H9 (cell line): ENCODE measurements at regions not wholly inside any gene's neighbourhood (a gene's known extent, or its start where the extent isn't known, plus 50 kb on each side); places are given as distances from the start of the nearest gene placed in this dataset.

Experiments
- DNase-seq: peaks from one replicate; pipeline ENCODE4 v3.0.0-alpha.2; 2017
- H2AFZ ChIP-seq: one replicate; pipeline ENCODE4 v1.6.1; 2013; ENCODE audit warnings: mild to moderate bottlenecking, low read length, control low read depth, moderate library complexity
- H2AK5ac ChIP-seq: 2 replicates; pipeline ENCODE4 v1.6.1; 2013; ENCODE audit warnings: low read length, control low read depth, mixed read lengths; ENCODE audit not compliant: insufficient read length
- H2BK120ac ChIP-seq: one replicate; pipeline ENCODE4 v1.6.1; 2013; ENCODE audit warnings: low read depth, mild to moderate bottlenecking, low read length, control low read depth, inconsistent platforms; ENCODE audit not compliant: poor library complexity, severe bottlenecking
- H2BK12ac ChIP-seq: 2 replicates; pipeline ENCODE4 v1.6.1; 2013; ENCODE audit warnings: low read length, control low read depth, mixed read lengths, low read depth; ENCODE audit not compliant: insufficient read length
- H2BK15ac ChIP-seq: 2 replicates; pipeline ENCODE4 v1.6.1; 2013; ENCODE audit warnings: low read depth, low read length, control low read depth
- H2BK20ac ChIP-seq: one replicate; pipeline ENCODE4 v1.6.1; 2013; ENCODE audit warnings: low read depth, mild to moderate bottlenecking, low read length, control low read depth, inconsistent platforms; ENCODE audit not compliant: poor library complexity, severe bottlenecking
- H2BK5ac ChIP-seq: 2 replicates; pipeline ENCODE4 v1.6.1; 2013; ENCODE audit warnings: low read length, control low read depth, mixed read lengths; ENCODE audit not compliant: insufficient read length
- H3K14ac ChIP-seq: 2 replicates; pipeline ENCODE4 v1.6.1; 2013; ENCODE audit warnings: low read length, control low read depth; ENCODE audit not compliant: insufficient read depth
- H3K18ac ChIP-seq: 2 replicates; pipeline ENCODE4 v1.6.1; 2013; ENCODE audit warnings: low read depth, mild to moderate bottlenecking, mixed read lengths, low read length, control low read depth; ENCODE audit not compliant: insufficient read length
- H3K23ac ChIP-seq: 2 replicates; pipeline ENCODE4 v1.6.1; 2013; ENCODE audit warnings: low read length, control low read depth, mixed read lengths, low read depth; ENCODE audit not compliant: insufficient read length
- H3K23me2 ChIP-seq: 2 replicates; pipeline ENCODE4 v1.6.1; 2013; ENCODE audit warnings: low read depth, mild to moderate bottlenecking, mixed read lengths, low read length, control low read depth; ENCODE audit not compliant: insufficient read length, poor library complexity, severe bottlenecking
- H3K27ac ChIP-seq: 2 replicates; pipeline ENCODE4 v1.5.1; 2013; ENCODE audit warnings: low read length, control low read depth, mixed read lengths, low read depth; ENCODE audit not compliant: insufficient read length
- H3K27me3 ChIP-seq: 2 replicates; pipeline ENCODE4 v1.6.1; 2013; ENCODE audit warnings: low read length, control low read depth, inconsistent platforms; ENCODE audit not compliant: insufficient read depth
- H3K4ac ChIP-seq: 2 replicates; pipeline ENCODE4 v1.6.1; 2013; ENCODE audit warnings: low read depth, mild to moderate bottlenecking, control low read depth, inconsistent platforms, low read length, moderate library complexity
- H3K4me1 ChIP-seq: 2 replicates; pipeline ENCODE4 v1.6.1; 2013; ENCODE audit warnings: low read length, control low read depth, inconsistent platforms; ENCODE audit not compliant: insufficient read depth
- H3K4me2 ChIP-seq: 2 replicates; pipeline ENCODE4 v1.6.1; 2013; ENCODE audit warnings: low read length, control low read depth, mixed read lengths; ENCODE audit not compliant: insufficient read length, insufficient read depth
- H3K56ac ChIP-seq: 2 replicates; pipeline ENCODE4 v1.6.1; 2013; ENCODE audit warnings: low read depth, mild to moderate bottlenecking, mixed read lengths, low read length, control low read depth; ENCODE audit not compliant: insufficient read length
- H3K79me1 ChIP-seq: 2 replicates; pipeline ENCODE4 v1.6.1; 2013; ENCODE audit warnings: low read depth, mild to moderate bottlenecking, moderate library complexity, low read length, control low read depth, inconsistent platforms; ENCODE audit not compliant: insufficient read depth, poor library complexity, severe bottlenecking
- H3K79me2 ChIP-seq: 2 replicates; pipeline ENCODE4 v1.6.1; 2013; ENCODE audit warnings: low read length, control low read depth, inconsistent platforms; ENCODE audit not compliant: insufficient read depth
- H3K9ac ChIP-seq: 2 replicates; pipeline ENCODE4 v1.6.1; 2013; ENCODE audit warnings: low read length, control low read depth, mixed read lengths; ENCODE audit not compliant: insufficient read length; ENCODE audit errors: extremely low read depth
- H3K9me3 ChIP-seq: one replicate; pipeline ENCODE4 v1.6.1; 2013; ENCODE audit warnings: low read depth, low read length, inconsistent platforms; ENCODE audit not compliant: control insufficient read depth
- H3T11ph ChIP-seq: one replicate; pipeline ENCODE4 v1.6.1; 2013; ENCODE audit warnings: mild to moderate bottlenecking, low read length, control low read depth, inconsistent platforms
- H4K20me1 ChIP-seq: one replicate; pipeline ENCODE4 v1.6.1; 2013; ENCODE audit not compliant: control insufficient read depth, insufficient read length, insufficient read depth
- H4K5ac ChIP-seq: 2 replicates; pipeline ENCODE4 v1.6.1; 2013; ENCODE audit warnings: low read depth, mild to moderate bottlenecking, mixed read lengths, low read length, control low read depth; ENCODE audit not compliant: insufficient read length
- H4K8ac ChIP-seq: replicated peaks from 2 replicates; pipeline ENCODE4 v1.6.1; 2013; ENCODE audit warnings: low read length, control low read depth, mixed read lengths, low read depth; ENCODE audit not compliant: insufficient read length
- H4K91ac ChIP-seq: 2 replicates; pipeline ENCODE4 v1.6.1; 2013; ENCODE audit warnings: low read depth, mild to moderate bottlenecking, moderate library complexity, mixed read lengths, low read length, control low read depth; ENCODE audit not compliant: insufficient read length
- H3K27ac Mint-ChIP-seq, 3 experiments: 2 replicates in 2 of 3; 3 replicates in 1 of 3; pipeline ENCODE4 v1.8.0; 2020 to 2021; ENCODE audit warnings: mixed read lengths in 3 of 3, mild to moderate bottlenecking in 1 of 3, moderate library complexity in 1 of 3
- H3K27me3 Mint-ChIP-seq: 2 replicates; pipeline ENCODE4 v1.8.0; 2021; ENCODE audit warnings: low read depth, mild to moderate bottlenecking, moderate library complexity, mixed read lengths
- H3K36me3 Mint-ChIP-seq, 3 experiments: 2 replicates in 2 of 3; 3 replicates in 1 of 3; pipeline ENCODE4 v1.8.0; 2020 to 2021; ENCODE audit warnings: low read depth in 3 of 3, mixed read lengths in 3 of 3; ENCODE audit not compliant: insufficient read depth in 1 of 3
- H3K4me1 Mint-ChIP-seq, 2 experiments: 2 replicates each; pipeline ENCODE4 v1.8.0; 2020; ENCODE audit warnings: mixed read lengths in 2 of 2
- H3K4me3 Mint-ChIP-seq, 2 experiments: 2 replicates in 1 of 2; 3 replicates in 1 of 2; pipeline ENCODE4 v1.8.0; 2020 to 2021; ENCODE audit warnings: mild to moderate bottlenecking in 2 of 2, mixed read lengths in 2 of 2, moderate library complexity in 1 of 2
- H3K9me3 Mint-ChIP-seq, 2 experiments: 2 replicates in 1 of 2; 3 replicates in 1 of 2; pipeline ENCODE4 v1.8.0; 2020; ENCODE audit warnings: mild to moderate bottlenecking in 2 of 2, mixed read lengths in 2 of 2, moderate library complexity in 1 of 2
- WGBS: extraction: QIAGEN DNeasy Blood & Tissue Kit; methylation state at CpG from one replicate; pipeline ENCODE4 v1.1.7; 2013; ENCODE audit warnings: missing lambda C conversion rate, low lambda C conversion rate, mixed read lengths; ENCODE audit not compliant: insufficient read length; ENCODE audit errors: extremely low coverage; 5-methylcytosine and 5-hydroxymethylcytosine counted together
- TF ChIP-seq, protein P1 (sequence below): fragments of 200-600 bp; sonication (generic); conservative IDR thresholded peaks from 3 replicates; pipeline ENCODE4 v1.8.0; 2021; ENCODE audit warnings: antibody characterized with exemption, mild to moderate bottlenecking

DNA sequence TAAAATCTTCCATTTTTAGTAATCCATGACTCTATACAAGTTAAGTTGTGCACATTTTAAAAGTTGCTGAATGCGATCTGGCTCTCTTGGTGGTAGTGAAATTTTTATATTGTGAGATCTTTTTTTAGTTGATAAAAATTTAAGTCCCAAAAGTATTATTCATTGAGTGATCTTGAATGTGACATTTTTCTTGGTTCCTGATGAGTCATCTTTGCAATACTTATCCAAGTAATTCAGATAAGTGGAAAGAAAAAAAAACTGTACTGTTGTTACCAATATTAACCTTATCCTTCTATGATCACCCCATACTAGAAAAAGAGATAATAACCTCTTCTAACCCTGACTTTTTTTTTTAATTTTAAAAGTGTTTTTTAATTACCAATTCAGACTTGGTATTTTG is 601.3 kb downstream of the PSAT1 start:
- Histone ChIP-seq H3K9ac (no peak overlapping the region), H3K27me3 (no peaks in the 10 kb centered on the region), H3K18ac (no peak overlapping the region), H3K4me2 (no peak overlapping the region), H2BK20ac (no peak overlapping the region), H3K27ac (no peak overlapping the region), H4K5ac (no peak overlapping the region), H3K23me2 (no peaks in the 10 kb centered on the region), H3K56ac (no peak overlapping the region), H3K23ac (no peak overlapping the region), H3K9me3 (no peaks in the 10 kb centered on the region), H4K20me1 (no peaks in the 10 kb centered on the region), H4K91ac (no peak overlapping the region), H3K79me1 (no peaks in the 10 kb centered on the region), H3K4me1 (no peaks in the 10 kb centered on the region), H2BK5ac (no peak overlapping the region), H2BK15ac (no peak overlapping the region), H4K8ac (no peak overlapping the region), H2BK120ac (no peak overlapping the region), H3K4ac (no peak overlapping the region), H2BK12ac (no peak overlapping the region), H3T11ph (no peak overlapping the region), H3K14ac (no peak overlapping the region), H2AK5ac (no peak overlapping the region), H2AFZ (no peak overlapping the region), H3K79me2 (no peaks in the 10 kb centered on the region)
- Mint-ChIP-seq H3K27ac (no peak overlapping the region), H3K4me1 (peaks cover 0 to 3% of the 10 kb centered on the region in 2 experiments; a peak in 1 of 4 replicates), H3K27me3 (no peaks in the 10 kb centered on the region), H3K36me3 (no peaks in the 10 kb centered on the region), H3K4me3 (no peak overlapping the region), H3K9me3 (no peaks in the 10 kb centered on the region)
- no peak for DNase-seq
- TF ChIP-seq, protein P1, sequence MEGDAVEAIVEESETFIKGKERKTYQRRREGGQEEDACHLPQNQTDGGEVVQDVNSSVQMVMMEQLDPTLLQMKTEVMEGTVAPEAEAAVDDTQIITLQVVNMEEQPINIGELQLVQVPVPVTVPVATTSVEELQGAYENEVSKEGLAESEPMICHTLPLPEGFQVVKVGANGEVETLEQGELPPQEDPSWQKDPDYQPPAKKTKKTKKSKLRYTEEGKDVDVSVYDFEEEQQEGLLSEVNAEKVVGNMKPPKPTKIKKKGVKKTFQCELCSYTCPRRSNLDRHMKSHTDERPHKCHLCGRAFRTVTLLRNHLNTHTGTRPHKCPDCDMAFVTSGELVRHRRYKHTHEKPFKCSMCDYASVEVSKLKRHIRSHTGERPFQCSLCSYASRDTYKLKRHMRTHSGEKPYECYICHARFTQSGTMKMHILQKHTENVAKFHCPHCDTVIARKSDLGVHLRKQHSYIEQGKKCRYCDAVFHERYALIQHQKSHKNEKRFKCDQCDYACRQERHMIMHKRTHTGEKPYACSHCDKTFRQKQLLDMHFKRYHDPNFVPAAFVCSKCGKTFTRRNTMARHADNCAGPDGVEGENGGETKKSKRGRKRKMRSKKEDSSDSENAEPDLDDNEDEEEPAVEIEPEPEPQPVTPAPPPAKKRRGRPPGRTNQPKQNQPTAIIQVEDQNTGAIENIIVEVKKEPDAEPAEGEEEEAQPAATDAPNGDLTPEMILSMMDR = no peak
- WGBS = no CpG with 5 or more reads among the region's 1 CpG
